ENCODE measurements at regions not wholly inside any gene's neighbourhood (a gene's known extent, or its start where the extent isn't known, plus 50 kb on each side); places are given as distances from the start of the nearest gene placed in this dataset.

- TF ChIP-seq CTCF (IDR thresholded peaks at IDR 0.05), result no peak
- TF ChIP-seq ZNF138 (CRISPR knock-in tag; conservative IDR thresholded peaks at IDR 0.05), result no peak
- TF ChIP-seq NR2C2 (CRISPR knock-in tag; IDR thresholded peaks at IDR 0.05), result no peak
- no peak for TF ChIP-seq FOXK1 (CRISPR knock-in tag; IDR thresholded peaks at IDR 0.05)
- no peak for TF ChIP-seq ESRRA (CRISPR knock-in tag; IDR thresholded peaks at IDR 0.05; ENCODE audit: borderline replicate concordance)
- TF ChIP-seq NFE2L1 (CRISPR knock-in tag; IDR thresholded peaks at IDR 0.05), result no peak
Observed at GRCh38 chr10:38600146-38600545, 506.0 kb downstream of the ZNF37A start.
